22Rv1 (cell line): ENCODE measurements at regions not wholly inside any gene's neighbourhood (a gene's known extent, or its start where the extent isn't known, plus 50 kb on each side); places are given as distances from the start of the nearest gene placed in this dataset.

Source experiments
- ZFX ChIP-seq: fragments of 450-650 bp; IDR thresholded peaks from 2 replicates; pipeline ENCODE4 v1.6.1; 2017; ENCODE audit warnings: antibody characterized with exemption, borderline replicate concordance
- TF ChIP-seq, protein P1 (sequence below): fragments of 450-650 bp; IDR thresholded peaks from 2 replicates; pipeline ENCODE4 v1.5.1; 2017; ENCODE audit warnings: mild to moderate bottlenecking

- TF ChIP-seq, protein P1, sequence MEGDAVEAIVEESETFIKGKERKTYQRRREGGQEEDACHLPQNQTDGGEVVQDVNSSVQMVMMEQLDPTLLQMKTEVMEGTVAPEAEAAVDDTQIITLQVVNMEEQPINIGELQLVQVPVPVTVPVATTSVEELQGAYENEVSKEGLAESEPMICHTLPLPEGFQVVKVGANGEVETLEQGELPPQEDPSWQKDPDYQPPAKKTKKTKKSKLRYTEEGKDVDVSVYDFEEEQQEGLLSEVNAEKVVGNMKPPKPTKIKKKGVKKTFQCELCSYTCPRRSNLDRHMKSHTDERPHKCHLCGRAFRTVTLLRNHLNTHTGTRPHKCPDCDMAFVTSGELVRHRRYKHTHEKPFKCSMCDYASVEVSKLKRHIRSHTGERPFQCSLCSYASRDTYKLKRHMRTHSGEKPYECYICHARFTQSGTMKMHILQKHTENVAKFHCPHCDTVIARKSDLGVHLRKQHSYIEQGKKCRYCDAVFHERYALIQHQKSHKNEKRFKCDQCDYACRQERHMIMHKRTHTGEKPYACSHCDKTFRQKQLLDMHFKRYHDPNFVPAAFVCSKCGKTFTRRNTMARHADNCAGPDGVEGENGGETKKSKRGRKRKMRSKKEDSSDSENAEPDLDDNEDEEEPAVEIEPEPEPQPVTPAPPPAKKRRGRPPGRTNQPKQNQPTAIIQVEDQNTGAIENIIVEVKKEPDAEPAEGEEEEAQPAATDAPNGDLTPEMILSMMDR, result no peak
- no peak for TF ChIP-seq ZFX
These were observed 1188.0 kb upstream of the CADM2 start for GRCh38 chr3:83770664-83771402.
